Smooth muscle cell (in vitro differentiated cells): ENCODE measurements at regions not wholly inside any gene's neighbourhood (a gene's known extent, or its start where the extent isn't known, plus 50 kb on each side); places are given as distances from the start of the nearest gene placed in this dataset.

Experiments
- DNase-seq: peaks from one replicate; lab custom pipeline; 2025; ENCODE audit not compliant: unreplicated experiment; lab: John Stamatoyannopoulos, UW
- H2AFZ ChIP-seq: fragments of 200-600 bp; sonication (generic); 2 replicates; pipeline ENCODE4 v1.6.0; 2016; ENCODE audit warnings: antibody characterized with exemption, low read depth, mild to moderate bottlenecking
- H3F3A ChIP-seq: fragments of 200-600 bp; sonication (generic); 2 replicates; pipeline ENCODE4 v1.6.0; 2017; ENCODE audit warnings: antibody characterized with exemption, low read depth
- H3K27ac ChIP-seq: fragments of 200-600 bp; sonication (generic); 2 replicates; pipeline ENCODE4 v1.5.1; 2016; ENCODE audit warnings: low read depth, mild to moderate bottlenecking
- H3K27me3 ChIP-seq: fragments of 200-600 bp; sonication (generic); 2 replicates; pipeline ENCODE4 v1.6.1; 2016; ENCODE audit warnings: low read depth, mild to moderate bottlenecking
- H3K36me3 ChIP-seq: fragments of 200-600 bp; sonication (generic); 2 replicates; pipeline ENCODE4 v1.5.1; 2016; ENCODE audit warnings: low read depth
- H3K4me1 ChIP-seq: fragments of 200-600 bp; sonication (generic); 2 replicates; pipeline ENCODE4 v1.5.1; 2016; ENCODE audit warnings: low read depth
- H3K4me2 ChIP-seq: fragments of 200-600 bp; sonication (generic); 2 replicates; pipeline ENCODE4 v1.6.0; 2016; ENCODE audit warnings: mild to moderate bottlenecking
- H3K4me3 ChIP-seq: fragments of 200-600 bp; sonication (generic); 2 replicates; pipeline ENCODE4 v1.5.1; 2016; ENCODE audit warnings: mild to moderate bottlenecking
- H3K79me2 ChIP-seq: fragments of 200-600 bp; sonication (generic); 2 replicates; pipeline ENCODE4 v1.6.0; 2016; ENCODE audit warnings: low read depth, mild to moderate bottlenecking
- H3K9ac ChIP-seq: fragments of 200-600 bp; sonication (generic); 2 replicates; pipeline ENCODE4 v1.6.0; 2016; ENCODE audit warnings: low read depth
- H3K9me3 ChIP-seq: fragments of 200-600 bp; sonication (generic); replicated peaks from 2 replicates; pipeline ENCODE4 v1.5.1; 2016; ENCODE audit warnings: low read depth
- H4K20me1 ChIP-seq: fragments of 200-600 bp; sonication (generic); 2 replicates; pipeline ENCODE4 v1.6.0; 2016; ENCODE audit warnings: low read depth
- WGBS: methylation state at CpG from one replicate; pipeline ENCODE4 v1.1.7; 2016; ENCODE audit warnings: low lambda C conversion rate; 5-methylcytosine and 5-hydroxymethylcytosine counted together
- TF ChIP-seq, protein P1 (sequence below): fragments of 200-600 bp; sonication (generic); IDR thresholded peaks from 2 replicates; pipeline ENCODE4 v1.5.1; 2017; ENCODE audit warnings: borderline replicate concordance, mild to moderate bottlenecking, antibody characterized with exemption; ENCODE audit not compliant: insufficient read depth, poor library complexity, severe bottlenecking

DNA sequence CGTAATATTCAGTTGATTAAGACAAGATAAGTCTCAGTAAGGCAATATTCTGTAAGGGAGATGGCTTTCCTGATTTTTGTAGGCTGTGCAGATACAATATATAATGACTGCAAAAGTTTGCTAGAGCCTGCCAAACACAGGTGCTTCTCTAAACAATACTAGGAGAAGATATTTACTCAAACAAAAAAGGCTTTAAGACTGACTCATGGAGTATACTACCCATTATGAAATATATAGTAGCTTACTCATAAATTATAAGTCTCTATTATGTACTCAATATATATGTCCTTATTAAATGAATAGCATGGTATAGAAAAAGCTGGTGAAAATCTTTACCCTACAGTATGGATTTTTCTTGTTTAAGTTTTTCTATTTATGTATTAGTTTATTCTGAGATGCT, 93.2 kb upstream of the IL15 start:
- TF ChIP-seq, protein P1, sequence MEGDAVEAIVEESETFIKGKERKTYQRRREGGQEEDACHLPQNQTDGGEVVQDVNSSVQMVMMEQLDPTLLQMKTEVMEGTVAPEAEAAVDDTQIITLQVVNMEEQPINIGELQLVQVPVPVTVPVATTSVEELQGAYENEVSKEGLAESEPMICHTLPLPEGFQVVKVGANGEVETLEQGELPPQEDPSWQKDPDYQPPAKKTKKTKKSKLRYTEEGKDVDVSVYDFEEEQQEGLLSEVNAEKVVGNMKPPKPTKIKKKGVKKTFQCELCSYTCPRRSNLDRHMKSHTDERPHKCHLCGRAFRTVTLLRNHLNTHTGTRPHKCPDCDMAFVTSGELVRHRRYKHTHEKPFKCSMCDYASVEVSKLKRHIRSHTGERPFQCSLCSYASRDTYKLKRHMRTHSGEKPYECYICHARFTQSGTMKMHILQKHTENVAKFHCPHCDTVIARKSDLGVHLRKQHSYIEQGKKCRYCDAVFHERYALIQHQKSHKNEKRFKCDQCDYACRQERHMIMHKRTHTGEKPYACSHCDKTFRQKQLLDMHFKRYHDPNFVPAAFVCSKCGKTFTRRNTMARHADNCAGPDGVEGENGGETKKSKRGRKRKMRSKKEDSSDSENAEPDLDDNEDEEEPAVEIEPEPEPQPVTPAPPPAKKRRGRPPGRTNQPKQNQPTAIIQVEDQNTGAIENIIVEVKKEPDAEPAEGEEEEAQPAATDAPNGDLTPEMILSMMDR = no peak
- Histone ChIP-seq H2AFZ (no peak overlapping the region), H3K27ac (no peak overlapping the region), H3K4me2 (no peak overlapping the region), H3K4me1 (no peaks in the 10 kb centered on the region), H3F3A (no peaks in the 10 kb centered on the region), H3K27me3 (no peaks in the 10 kb centered on the region), H3K4me3 (no peak overlapping the region), H3K9ac (no peak overlapping the region), H3K36me3 (no peaks in the 10 kb centered on the region), H4K20me1 (no peaks in the 10 kb centered on the region), H3K9me3 (peaks cover 6% of the 10 kb centered on the region), H3K79me2 (no peaks in the 10 kb centered on the region)
- WGBS = 79% methylated on average over 1 of the region's 1 CpG
- no peak for DNase-seq

DNA sequence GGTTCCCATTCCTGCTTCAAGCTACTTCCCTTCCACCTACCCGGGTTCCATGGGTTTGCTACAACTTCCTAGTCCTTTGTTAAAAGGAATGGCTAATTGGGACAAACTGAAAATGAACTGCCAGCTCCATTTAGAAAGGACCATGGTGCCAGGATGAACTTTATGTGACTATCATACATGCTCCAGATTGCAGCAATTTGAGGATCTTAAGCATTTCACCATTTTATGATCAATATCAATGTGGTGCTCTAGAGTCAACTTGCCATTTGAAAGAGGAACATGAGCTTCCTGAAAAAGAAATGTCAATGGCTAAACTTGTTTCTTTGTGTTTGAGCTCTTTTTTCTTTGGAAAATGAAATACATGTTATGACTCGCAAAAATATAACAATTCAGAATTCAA, 92.7 kb upstream of the IL15 start:
- no peak overlapping the region for H3K9ac ChIP-seq
- no peak for DNase-seq
- H3K9me3 ChIP-seq = peaks cover under 1% of the 10 kb centered on the region
- TF ChIP-seq, protein P1 = no peak
- no peaks in the 10 kb centered on the region for H3K4me1 ChIP-seq
- 91% methylated on average over 2 of the region's 2 CpGs for WGBS
- no peak overlapping the region for H3K4me2 ChIP-seq
- H3F3A ChIP-seq = no peaks in the 10 kb centered on the region
- no peaks in the 10 kb centered on the region for H4K20me1 ChIP-seq
- no peak overlapping the region for H2AFZ ChIP-seq
- H3K4me3 ChIP-seq = no peak overlapping the region
- no peaks in the 10 kb centered on the region for H3K79me2 ChIP-seq
- H3K27me3 ChIP-seq = no peaks in the 10 kb centered on the region
- H3K27ac ChIP-seq = no peak overlapping the region
- H3K36me3 ChIP-seq = no peaks in the 10 kb centered on the region

DNA sequence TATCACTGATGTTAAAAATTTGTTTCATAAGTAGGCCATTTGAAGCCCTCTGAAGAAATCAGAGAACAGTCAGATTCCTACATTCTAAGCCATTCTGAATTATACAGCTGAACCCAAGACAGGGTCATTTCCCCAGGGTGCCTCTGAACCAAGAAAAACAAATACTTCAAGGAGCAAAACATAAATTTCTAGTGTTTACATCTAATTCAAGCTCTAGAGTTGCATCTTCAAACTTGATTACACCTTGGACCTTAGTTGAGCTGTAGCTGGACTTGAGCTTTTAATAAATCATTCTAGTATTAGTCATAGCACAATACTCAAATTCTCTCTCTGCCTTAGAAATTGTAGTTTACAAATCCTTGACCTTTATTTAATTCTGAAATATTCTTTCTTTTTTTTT, 87.6 kb upstream of the IL15 start:
- Histone ChIP-seq H3K4me3 (no peak overlapping the region), H3K4me2 (no peak overlapping the region), H3F3A (no peaks in the 10 kb centered on the region), H3K4me1 (no peaks in the 10 kb centered on the region), H3K27ac (no peak overlapping the region), H4K20me1 (no peaks in the 10 kb centered on the region), H3K9ac (no peak overlapping the region), H2AFZ (no peak overlapping the region), H3K27me3 (no peaks in the 10 kb centered on the region), H3K36me3 (no peaks in the 10 kb centered on the region), H3K9me3 (no peaks in the 10 kb centered on the region), H3K79me2 (no peaks in the 10 kb centered on the region)
- TF ChIP-seq, protein P1 = no peak
- no peak for DNase-seq

DNA sequence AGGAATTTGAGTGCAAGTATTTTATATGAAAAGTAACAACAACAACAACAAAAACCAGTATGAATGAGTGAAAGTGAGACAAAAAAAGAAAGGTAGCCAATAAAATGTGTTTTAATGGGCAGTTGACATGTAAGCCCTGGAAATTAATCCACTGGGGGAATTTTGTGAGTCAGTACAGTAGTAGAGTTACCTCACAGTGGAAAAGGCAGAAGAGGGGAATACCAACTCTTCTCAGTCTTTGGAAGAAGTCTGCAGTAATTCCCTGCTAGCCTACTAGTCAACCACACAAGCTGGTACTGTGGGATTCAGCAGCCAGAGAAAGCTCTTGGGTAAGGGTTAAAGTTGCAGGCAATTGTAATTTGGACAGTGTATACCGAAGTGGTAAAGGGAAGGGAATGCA, 76.3 kb upstream of the IL15 start:
- no peaks in the 10 kb centered on the region for H3K79me2 ChIP-seq
- no peak overlapping the region for H3K4me3 ChIP-seq
- DNase-seq = no peak
- no peaks in the 10 kb centered on the region for H3K4me1 ChIP-seq
- no peak overlapping the region for H3K27ac ChIP-seq
- no peak overlapping the region for H3K9ac ChIP-seq
- H3K4me2 ChIP-seq = no peak overlapping the region
- H3K36me3 ChIP-seq = no peaks in the 10 kb centered on the region
- no peaks in the 10 kb centered on the region for H4K20me1 ChIP-seq
- no peak overlapping the region for H2AFZ ChIP-seq
- H3K9me3 ChIP-seq = no peaks in the 10 kb centered on the region
- TF ChIP-seq, protein P1 = no peak
- no peaks in the 10 kb centered on the region for H3K27me3 ChIP-seq
- no peaks in the 10 kb centered on the region for H3F3A ChIP-seq
- WGBS = 92% methylated on average over 1 of the region's 1 CpG
